GM12878 (cell line): ENCODE measurements at regions not wholly inside any gene's neighbourhood (a gene's known extent, or its start where the extent isn't known, plus 50 kb on each side); places are given as distances from the start of the nearest gene placed in this dataset.

ENCODE experiments used
- BMI1 ChIP-seq: fragments of 450-650 bp; IDR thresholded peaks from 2 replicates; pipeline ENCODE4 v1.6.1; 2016; ENCODE audit warnings: mild to moderate bottlenecking, moderate library complexity, borderline replicate concordance
- MTA2 ChIP-seq: fragments of 450-650 bp; IDR thresholded peaks from 2 replicates; pipeline ENCODE4 v1.6.1; 2016; ENCODE audit warnings: low read depth, mild to moderate bottlenecking, moderate library complexity
- POU2F2 ChIP-seq: IDR thresholded peaks from 3 replicates; pipeline ENCODE4 v1.6.1; 2011; ENCODE audit warnings: low read depth, mild to moderate bottlenecking, low read length, borderline replicate concordance
- RB1 ChIP-seq: fragments of 450-650 bp; formaldehyde crosslinking; IDR thresholded peaks from 2 replicates; pipeline ENCODE4 v1.6.1; 2017; ENCODE audit warnings: mild to moderate bottlenecking, borderline replicate concordance
- RFX5 ChIP-seq: IDR thresholded peaks from 2 replicates; pipeline ENCODE4 v1.6.1; 2011; ENCODE audit warnings: low read depth, low read length, improper control_type of control experiment
- SP1 ChIP-seq: IDR thresholded peaks from one replicate; pipeline ENCODE4 v1.6.1; 2011; ENCODE audit warnings: low read depth, low read length

GRCh38 chr13:22275393-22275792 lies 604.5 kb downstream of the FGF9 start:
- TF ChIP-seq RB1 (no peak), SP1 (no peak), MTA2 (no peak), POU2F2 (no peak), RFX5 (no peak), BMI1 (no peak)
